ENCODE measurements at regions not wholly inside any gene's neighbourhood (a gene's known extent, or its start where the extent isn't known, plus 50 kb on each side); places are given as distances from the start of the nearest gene placed in this dataset.
"Not testable (repeated sequence)": the region's sequence is repeated elsewhere in the genome, so short reads cannot be mapped to it uniquely, and the experiment has no call there.

DNA sequence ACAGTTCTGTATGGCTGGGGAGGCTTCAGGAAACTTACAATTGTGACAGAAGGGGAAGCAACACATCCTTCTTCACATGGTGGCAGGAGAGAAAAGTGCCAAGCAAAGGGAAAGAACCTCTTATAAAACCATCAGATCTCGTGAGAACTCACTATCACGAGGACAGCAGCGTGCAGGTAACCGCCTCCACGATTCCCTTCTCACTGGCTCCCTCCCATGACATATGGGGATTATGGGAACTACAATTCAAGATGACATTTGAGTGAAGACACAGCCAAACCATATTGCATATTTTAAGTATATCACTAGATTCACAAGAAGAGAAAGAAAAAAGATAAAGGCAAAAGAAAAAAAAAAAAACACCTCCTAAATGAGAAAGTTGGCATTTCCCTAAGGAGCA lies 431.9 kb upstream of the RGS17 start:
- DNase-seq (ENCODE audit: low read depth in 2 of 2): no peak

- no peak for DNase-seq (ENCODE audit: low read depth in 2 of 2)
Observed at GRCh38 chr6:153553627-153554026, 422.5 kb upstream of the RGS17 start.

DNA sequence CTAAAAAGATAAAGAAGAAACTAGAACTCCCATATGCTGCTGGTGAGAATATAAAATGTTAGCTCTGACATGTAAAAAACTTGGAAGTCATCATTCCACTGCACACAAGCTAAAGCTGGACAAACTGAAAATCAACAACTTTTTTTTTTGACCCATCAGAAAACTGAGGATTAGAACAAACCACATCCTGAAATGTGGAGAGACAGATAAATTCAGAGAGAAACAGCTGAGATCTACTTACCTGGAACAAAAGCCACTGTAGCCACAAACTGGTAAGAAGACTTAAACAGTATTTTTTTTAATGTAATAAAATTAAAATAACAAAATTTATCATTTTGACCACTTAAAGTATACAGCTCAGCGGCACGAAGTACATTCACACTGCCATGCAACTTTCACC lies 408.5 kb upstream of the RGS17 start:
- DNase-seq (ENCODE audit: low read depth in 2 of 2): no peak

DNA sequence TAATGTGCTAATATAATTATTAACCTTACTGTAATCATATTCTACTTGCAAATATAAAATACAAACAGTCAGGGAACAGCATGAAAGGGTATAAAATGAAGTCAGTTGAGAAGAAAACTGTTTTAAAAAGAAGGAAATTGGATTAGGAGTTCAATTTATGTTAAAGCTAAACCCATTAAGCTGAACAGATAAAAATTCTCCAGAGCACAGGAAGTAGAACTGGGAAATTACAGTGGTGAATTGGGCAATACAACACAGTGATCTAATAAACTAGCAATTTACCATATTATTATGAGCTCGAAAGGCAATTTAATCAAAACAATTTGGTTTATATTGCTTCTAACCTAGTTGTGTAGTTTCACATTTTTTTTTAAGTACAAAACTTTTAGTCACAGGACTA lies 407.4 kb upstream of the RGS17 start:
- no peak for DNase-seq (ENCODE audit: low read depth in 2 of 2)

GRCh38 chr6:153537422-153537821 lies 406.3 kb upstream of the RGS17 start:
- DNase-seq (ENCODE audit: low read depth in 2 of 2): no peak

GRCh38 chr6:153526479-153526878 lies 395.4 kb upstream of the RGS17 start:
- no peak for DNase-seq (ENCODE audit: low read depth in 2 of 2)

GRCh38 chr6:153525998-153526397 lies 394.9 kb upstream of the RGS17 start:
- DNase-seq (ENCODE audit: low read depth in 2 of 2): no peak

- no peak for DNase-seq (ENCODE audit: low read depth in 2 of 2)
Observed at GRCh38 chr6:153523390-153523789, 392.3 kb upstream of the RGS17 start.

GRCh38 chr6:153511896-153512496 lies 380.9 kb upstream of the RGS17 start:
- DNase-seq (ENCODE audit: low read depth in 2 of 2): no peak

DNA sequence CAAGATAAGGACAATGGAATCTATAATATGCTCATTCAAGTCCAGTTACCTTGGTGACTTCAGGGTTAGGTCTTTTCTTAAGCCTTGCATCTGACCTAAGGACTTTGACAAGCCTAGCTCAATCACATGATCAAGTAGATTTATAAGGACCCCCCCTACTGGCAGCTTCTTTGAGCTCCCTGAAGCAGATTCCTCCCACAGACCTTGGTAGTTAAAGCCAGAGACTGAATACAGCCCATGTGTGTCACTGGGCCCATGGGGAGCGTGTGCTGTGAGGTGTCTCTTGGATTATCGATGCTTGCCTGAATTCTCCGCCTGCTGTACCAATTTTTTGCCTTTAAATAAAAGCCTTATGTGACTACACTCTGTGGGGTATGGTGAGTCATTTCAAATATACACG lies 372.7 kb upstream of the RGS17 start:
- DNase-seq (ENCODE audit: low read depth in 2 of 2): no peak

DNA sequence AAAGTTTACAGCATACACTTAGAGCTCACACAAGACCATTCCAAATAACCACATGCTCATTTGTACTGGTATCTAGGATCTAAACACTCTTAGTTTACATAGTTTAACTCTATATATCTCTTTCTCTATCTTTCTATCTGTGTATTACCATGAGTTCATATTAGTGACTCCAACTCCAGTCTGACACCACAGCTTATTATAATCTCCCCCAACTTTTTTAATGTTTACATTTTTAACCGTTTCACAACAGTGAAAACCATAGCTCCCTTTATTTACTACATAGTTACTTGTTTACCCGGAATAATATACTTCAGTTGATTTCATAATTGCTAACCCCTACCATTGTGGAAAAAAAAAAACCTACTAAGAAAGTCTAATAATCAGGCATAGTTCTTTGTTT lies 362.4 kb upstream of the RGS17 start:
- no peak for DNase-seq (ENCODE audit: low read depth in 2 of 2)

- DNase-seq (ENCODE audit: low read depth in 2 of 2): no peak
Observed at GRCh38 chr6:153489479-153489878, 358.4 kb upstream of the RGS17 start.

- DNase-seq (ENCODE audit: low read depth in 2 of 2): no peak
Observed at GRCh38 chr6:153488267-153488666, 357.2 kb upstream of the RGS17 start.

DNA sequence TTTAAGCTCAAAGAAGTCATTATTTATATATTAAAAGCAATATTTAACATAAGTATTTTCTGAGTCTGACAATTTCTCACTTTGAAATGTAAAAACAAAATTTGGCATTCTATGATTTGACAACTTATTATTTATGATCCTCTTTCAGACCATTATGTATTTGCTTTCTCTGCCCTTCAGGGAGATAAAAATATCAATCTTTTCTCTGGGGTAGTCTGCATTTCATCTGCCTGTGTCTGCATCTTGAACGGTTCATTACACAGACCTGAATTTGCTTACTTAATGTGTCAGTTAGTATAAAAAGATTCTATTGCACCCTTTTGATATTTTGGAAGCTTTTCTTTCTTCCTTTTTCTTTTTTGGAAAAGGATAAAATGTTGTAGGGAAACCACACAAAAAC lies 354.0 kb upstream of the RGS17 start:
- no peak for DNase-seq (ENCODE audit: low read depth in 2 of 2)

GRCh38 chr6:153484056-153484455 lies 353.0 kb upstream of the RGS17 start:
- no peak for DNase-seq (ENCODE audit: low read depth in 2 of 2)

- no peak for DNase-seq (ENCODE audit: low read depth in 2 of 2)
Observed at GRCh38 chr6:153476243-153476642, 345.2 kb upstream of the RGS17 start.

DNA sequence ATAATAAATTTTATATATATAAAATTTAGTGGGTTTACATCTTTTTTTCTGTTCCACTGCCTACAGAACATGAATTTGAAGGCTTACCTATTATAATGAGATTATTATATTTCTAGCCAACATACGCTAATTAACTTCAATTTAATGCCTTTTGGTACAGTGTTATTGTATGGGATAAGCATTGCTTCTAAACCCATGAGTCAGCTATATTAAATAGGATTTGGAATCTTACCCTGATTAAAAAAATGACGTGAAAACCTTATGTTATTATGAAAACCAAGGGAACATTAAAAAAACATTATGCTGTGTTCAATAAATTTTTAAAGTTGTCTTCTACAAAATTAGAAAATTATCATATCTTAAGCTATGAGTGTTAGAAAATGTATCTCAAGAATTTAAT lies 334.0 kb upstream of the RGS17 start:
- DNase-seq (ENCODE audit: low read depth in 2 of 2): no peak

GRCh38 chr6:153449279-153449678 lies 318.2 kb upstream of the RGS17 start:
- DNase-seq (ENCODE audit: low read depth in 2 of 2): no peak

GRCh38 chr6:153442749-153443148 lies 311.7 kb upstream of the RGS17 start:
- DNase-seq (ENCODE audit: low read depth in 2 of 2): not testable (repeated sequence)

- DNase-seq (ENCODE audit: low read depth in 2 of 2): no peak
Observed at GRCh38 chr6:153442096-153442495, 311.0 kb upstream of the RGS17 start.

DNA sequence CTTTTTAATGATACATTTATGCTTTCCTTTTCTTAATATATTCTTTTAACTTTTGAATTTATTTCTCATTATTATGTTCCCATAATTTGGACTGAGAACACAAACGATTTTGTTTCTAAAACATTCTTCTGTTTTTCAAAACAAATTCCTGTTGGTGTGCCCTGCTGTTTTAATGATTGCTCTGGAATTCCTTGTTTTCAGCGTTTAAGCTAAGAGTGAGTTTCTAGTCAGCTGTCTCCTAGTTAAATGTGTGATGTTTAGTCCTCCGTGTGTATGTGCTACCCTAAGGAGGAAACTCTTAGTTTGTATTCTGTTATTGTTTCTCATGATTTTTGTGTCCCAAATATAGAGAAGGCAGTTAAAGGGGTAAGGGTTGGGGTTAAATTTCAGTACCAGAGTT lies 306.1 kb upstream of the RGS17 start:
- DNase-seq (ENCODE audit: low read depth in 2 of 2): no peak

DNA sequence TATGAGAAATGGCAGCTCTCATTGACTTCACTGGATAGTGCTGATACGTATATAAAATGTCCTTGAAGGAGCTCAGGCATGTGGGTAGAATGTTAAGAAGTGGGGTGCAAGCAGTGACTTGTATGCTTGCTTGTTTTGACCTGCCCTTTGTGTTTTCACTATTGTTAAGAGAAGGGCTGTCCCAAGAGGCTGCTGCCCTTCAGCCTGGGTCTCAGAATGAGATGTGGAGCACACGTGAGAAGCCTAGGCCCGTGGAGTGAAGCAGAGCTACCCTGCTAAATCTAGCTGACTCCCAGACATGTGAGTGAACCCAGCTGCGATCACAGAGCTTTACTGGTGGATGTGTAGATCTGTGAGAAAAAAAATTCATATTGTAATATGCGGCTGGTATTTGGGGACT lies 305.3 kb upstream of the RGS17 start:
- no peak for DNase-seq (ENCODE audit: low read depth in 2 of 2)

DNA sequence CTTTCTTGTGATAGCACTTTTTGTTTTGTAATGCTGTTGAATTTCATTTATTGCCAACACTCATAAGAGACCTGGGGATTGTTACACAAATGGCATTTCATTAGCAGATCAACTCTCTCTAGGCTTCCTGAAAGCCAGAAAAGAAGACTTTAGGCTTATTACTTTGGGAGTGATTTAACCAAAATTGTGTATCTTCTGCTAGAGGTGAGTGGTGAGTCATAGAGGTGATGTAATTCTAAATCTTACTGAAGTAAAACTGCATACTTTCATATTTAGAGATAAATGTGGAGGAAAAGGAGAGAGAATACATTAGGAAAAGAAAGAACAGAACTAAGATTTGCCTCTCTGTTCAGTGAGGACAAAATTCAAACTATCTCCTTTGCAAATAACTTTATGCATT lies 304.7 kb upstream of the RGS17 start:
- DNase-seq (ENCODE audit: low read depth in 2 of 2): no peak

- DNase-seq (ENCODE audit: low read depth in 2 of 2): no peak
Observed at GRCh38 chr6:153425536-153425935, 294.5 kb upstream of the RGS17 start.
